IMR-90 (cell line): ENCODE measurements at regions not wholly inside any gene's neighbourhood (a gene's known extent, or its start where the extent isn't known, plus 50 kb on each side); places are given as distances from the start of the nearest gene placed in this dataset.

ENCODE experiments used
- ATAC-seq: fragments of 200-7000 bp; cut with Tn5 transposase; 2 replicates; pipeline ENCODE4 v1.9.1; 2020; ENCODE audit warnings: low read depth, mild to moderate bottlenecking, moderate library complexity
- BruUV-seq: library from RNA; stranded (reverse); fragments of 400-500 nt; replicated peaks from 2 replicates; lab custom pipeline; 2021; lab: Mats Ljungman, UMichigan
- CTCF ChIA-PET: fragments of 300-600 bp; formaldehyde crosslinking; extraction: SDS; loops from one replicate; lab custom pipeline; 2021; ENCODE audit warnings: antibody characterized with exemption; lab: Yijun Ruan, JAX
- POLR2A ChIA-PET: fragments of 300-600 bp; sonication (Branson Sonifier 250); formaldehyde crosslinking; loops from one replicate; lab custom pipeline; 2022; ENCODE audit warnings: antibody characterized with exemption; ENCODE audit not compliant: unreplicated experiment; lab: Charles Lee
- DNase-seq: peaks from one replicate; pipeline ENCODE4 v3.0.0; 2013
- H2AFZ ChIP-seq: replicated peaks from 2 replicates; pipeline ENCODE3; 2013; ENCODE audit warnings: low read length, mild to moderate bottlenecking; ENCODE audit not compliant: poor library complexity
- H2AK5ac ChIP-seq: 2 replicates; pipeline ENCODE4 v1.6.1; 2013; ENCODE audit warnings: low read depth, low read length, inconsistent platforms
- H2AK9ac ChIP-seq: replicated peaks from 2 replicates; pipeline ENCODE3; 2013; ENCODE audit warnings: mild to moderate bottlenecking, low read depth, low read length, moderate library complexity; ENCODE audit not compliant: poor library complexity
- H2BK120ac ChIP-seq: 2 replicates; pipeline ENCODE4 v1.6.1; 2013; ENCODE audit warnings: low read depth, low read length, inconsistent platforms
- H2BK15ac ChIP-seq: 3 replicates; pipeline ENCODE4 v1.6.1; 2013; ENCODE audit warnings: low read depth, low read length, inconsistent platforms
- H2BK20ac ChIP-seq: 2 replicates; pipeline ENCODE4 v1.6.1; 2013; ENCODE audit warnings: low read depth, mild to moderate bottlenecking, inconsistent platforms, low read length, moderate library complexity
- H2BK5ac ChIP-seq: 2 replicates; pipeline ENCODE4 v1.6.1; 2013; ENCODE audit warnings: mild to moderate bottlenecking, low read depth, low read length, inconsistent platforms; ENCODE audit not compliant: poor library complexity, severe bottlenecking
- H3K14ac ChIP-seq: replicated peaks from 2 replicates; pipeline ENCODE4 v1.6.1; 2013; ENCODE audit warnings: low read depth, low read length, inconsistent platforms
- H3K18ac ChIP-seq: 2 replicates; pipeline ENCODE4 v1.6.1; 2013; ENCODE audit warnings: low read depth, low read length, control low read depth
- H3K23ac ChIP-seq: 2 replicates; pipeline ENCODE4 v1.6.1; 2013; ENCODE audit warnings: low read depth, low read length, inconsistent platforms
- H3K27ac ChIP-seq: 2 replicates; pipeline ENCODE4 v1.5.1; 2013; ENCODE audit warnings: mild to moderate bottlenecking, control low read depth, low read length; ENCODE audit not compliant: insufficient read depth
- H3K27me3 ChIP-seq: 2 replicates; pipeline ENCODE4 v1.6.1; 2013; ENCODE audit warnings: low read length; ENCODE audit not compliant: control insufficient read depth, insufficient read depth
- H3K36me3 ChIP-seq: 2 replicates; pipeline ENCODE4 v1.6.1; 2013; ENCODE audit warnings: low read length, mixed read lengths; ENCODE audit not compliant: control insufficient read depth, insufficient read depth
- H3K4ac ChIP-seq: 2 replicates; pipeline ENCODE4 v1.6.1; 2013; ENCODE audit warnings: low read depth, low read length, inconsistent platforms
- H3K4me1 ChIP-seq: 2 replicates; pipeline ENCODE4 v1.6.1; 2013; ENCODE audit warnings: low read length, mixed read lengths; ENCODE audit not compliant: control insufficient read depth, insufficient read depth
- H3K4me2 ChIP-seq: 2 replicates; pipeline ENCODE4 v1.6.1; 2013; ENCODE audit warnings: low read depth, mild to moderate bottlenecking, control low read depth, low read length, moderate library complexity
- H3K4me3 ChIP-seq: 2 replicates; pipeline ENCODE4 v1.5.1; 2013; ENCODE audit warnings: low read depth, mild to moderate bottlenecking, control low read depth, low read length, moderate library complexity; ENCODE audit not compliant: insufficient read depth
- H3K56ac ChIP-seq: 2 replicates; pipeline ENCODE4 v1.6.1; 2013; ENCODE audit warnings: low read length, inconsistent platforms; ENCODE audit not compliant: insufficient read depth; ENCODE audit errors: extremely low read depth
- H3K79me1 ChIP-seq, 2 experiments: 2 replicates each; pipeline ENCODE4 v1.6.1; 2013; ENCODE audit warnings: low read length in 2 of 2, inconsistent platforms in 1 of 2, low read depth in 1 of 2
- H3K9ac ChIP-seq: 2 replicates; pipeline ENCODE4 v1.6.1; 2013; ENCODE audit warnings: low read depth, low read length, control low read depth
- H3K9me1 ChIP-seq: 2 replicates; pipeline ENCODE4 v1.6.1; 2013; ENCODE audit warnings: low read length, inconsistent platforms; ENCODE audit not compliant: insufficient read depth
- H3K9me3 ChIP-seq: 2 replicates; pipeline ENCODE4 v1.6.1; 2013; ENCODE audit warnings: low read length; ENCODE audit not compliant: control insufficient read depth, insufficient read depth
- H4K20me1 ChIP-seq: 2 replicates; pipeline ENCODE4 v1.6.1; 2013; ENCODE audit warnings: low read length, inconsistent platforms; ENCODE audit not compliant: insufficient read depth
- H4K5ac ChIP-seq: 2 replicates; pipeline ENCODE4 v1.6.1; 2013; ENCODE audit warnings: mild to moderate bottlenecking, low read depth, low read length, control low read depth
- H4K8ac ChIP-seq, 2 experiments: 2 replicates each; pipeline ENCODE4 v1.6.1; 2013; ENCODE audit warnings: low read depth in 2 of 2, low read length in 2 of 2, control low read depth in 1 of 2, inconsistent platforms in 1 of 2
- H4K91ac ChIP-seq: 2 replicates; pipeline ENCODE4 v1.6.1; 2013; ENCODE audit warnings: low read depth, low read length, inconsistent platforms; ENCODE audit not compliant: insufficient read depth
- BHLHE40 ChIP-seq: fragments of 150-350 bp; IDR thresholded peaks from 2 replicates; pipeline ENCODE4 v1.6.1; 2016; ENCODE audit warnings: mild to moderate bottlenecking, low read depth, low read length
- CHD1 ChIP-seq: IDR thresholded peaks from 2 replicates; pipeline ENCODE4 v1.6.1; 2012; ENCODE audit warnings: low read depth, low read length, improper control_type of control experiment
- FOS ChIP-seq: fragments of 150-350 bp; IDR thresholded peaks from 2 replicates; pipeline ENCODE4 v1.6.1; 2016; ENCODE audit warnings: low read depth, low read length
- MAFK ChIP-seq: IDR thresholded peaks from 2 replicates; pipeline ENCODE4 v1.6.1; 2012; ENCODE audit warnings: low read depth, low read length, improper control_type of control experiment
- MXI1 ChIP-seq: IDR thresholded peaks from 2 replicates; pipeline ENCODE4 v1.6.1; 2012; ENCODE audit warnings: low read depth, mild to moderate bottlenecking, low read length, moderate library complexity, borderline replicate concordance
- NFE2L2 ChIP-seq: fragments of 150-350 bp; IDR thresholded peaks from 2 replicates; pipeline ENCODE4 v1.6.1; 2016; ENCODE audit warnings: low read depth, mild to moderate bottlenecking, low read length
- RAD21 ChIP-seq: IDR thresholded peaks from 2 replicates; pipeline ENCODE4 v1.6.1; 2012; ENCODE audit warnings: low read length, improper control_type of control experiment
- RFX5 ChIP-seq: IDR thresholded peaks from 2 replicates; pipeline ENCODE4 v1.8.0; 2012; ENCODE audit warnings: low read depth, mild to moderate bottlenecking, low read length, moderate library complexity
- SMC3 ChIP-seq: fragments of 150-350 bp; IDR thresholded peaks from 2 replicates; pipeline ENCODE4 v1.6.1; 2016; ENCODE audit warnings: low read depth, mild to moderate bottlenecking, antibody characterized with exemption, low read length, moderate library complexity
- WGBS, 2 experiments: methylation state at CpG; one replicate each; pipeline versions ENCODE4 v1.1.5 to v1.1.7; 2013; ENCODE audit warnings: missing lambda C conversion rate in 2 of 2; ENCODE audit not compliant: insufficient read length in 1 of 2; ENCODE audit errors: extremely low coverage in 2 of 2; 5-methylcytosine and 5-hydroxymethylcytosine counted together
- dilution Hi-C: fragments of 300-500 bp; cut with HindIII; formaldehyde crosslinking; loops from one replicate; pipeline ENCODE4 v1.14.3; 2018; ENCODE audit warnings: low sequenced_read_pairs; ENCODE audit not compliant: unreplicated experiment
- in situ Hi-C: fragments of 300-500 bp; cut with MboI; formaldehyde crosslinking; loops from 3 replicates; pipeline ENCODE4 v1.14.3; 2019; ENCODE audit warnings: low sequenced_read_pairs, inconsistent platforms, mixed read lengths
- intact Hi-C: fragments of 100-400 bp; cut with micrococcal nuclease; formaldehyde crosslinking; loops from 2 replicates; pipeline ENCODE4 v1.10.0; 2022
- TF ChIP-seq, protein P1 (sequence below): fragments of 150-350 bp; IDR thresholded peaks from 2 replicates; pipeline ENCODE4 v1.6.1; 2017; ENCODE audit warnings: mild to moderate bottlenecking, antibody characterized with exemption, low read length, low read depth
- TF ChIP-seq, protein P2 (sequence below): fragments of 150-350 bp; IDR thresholded peaks from 2 replicates; pipeline ENCODE4 v1.6.1; 2016; ENCODE audit warnings: low read depth, mild to moderate bottlenecking, low read length, moderate library complexity, borderline replicate concordance

DNA sequence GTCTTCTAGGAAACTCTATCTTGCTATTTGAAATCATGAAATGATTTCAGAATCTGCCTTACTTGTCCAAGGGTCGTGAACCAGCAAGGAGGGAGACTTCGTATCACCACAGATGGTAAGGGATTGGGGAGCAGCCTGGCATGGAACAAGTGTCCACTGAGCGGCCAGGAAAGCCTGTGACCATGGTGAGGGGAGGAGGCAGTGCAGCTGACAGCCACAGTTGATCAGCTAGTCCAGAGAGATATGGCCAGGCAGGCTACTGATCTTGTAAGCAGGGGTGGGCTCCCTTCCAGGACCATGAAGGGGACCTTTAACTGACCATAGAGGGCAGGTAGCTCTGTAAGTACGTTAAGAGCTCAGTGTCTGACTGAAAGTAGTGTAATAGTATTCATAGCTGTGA is 96.8 kb upstream of the TENT5A start:
- no peak overlapping the region for H3K4ac ChIP-seq
- H3K18ac ChIP-seq, result no peak overlapping the region
- no peak for ATAC-seq
- H3K36me3 ChIP-seq, result no peaks in the 10 kb centered on the region
- H2AK5ac ChIP-seq, result peak overlapping the region; percentile 10; the same call in 1 of the 2 replicates
- no peaks in the 10 kb centered on the region for H3K9me3 ChIP-seq
- no TSS peak for BruUV-seq
- intact Hi-C loops (no loop called here), in situ Hi-C loops (no loop called here), dilution Hi-C loops (no loop called here)
- TF ChIP-seq RFX5 (no peak), MAFK (no peak), SMC3 (no peak), RAD21 (no peak), BHLHE40 (no peak), CHD1 (no peak), MXI1 (no peak), NFE2L2 (no peak), FOS (no peak)
- TF ChIP-seq, protein P1, sequence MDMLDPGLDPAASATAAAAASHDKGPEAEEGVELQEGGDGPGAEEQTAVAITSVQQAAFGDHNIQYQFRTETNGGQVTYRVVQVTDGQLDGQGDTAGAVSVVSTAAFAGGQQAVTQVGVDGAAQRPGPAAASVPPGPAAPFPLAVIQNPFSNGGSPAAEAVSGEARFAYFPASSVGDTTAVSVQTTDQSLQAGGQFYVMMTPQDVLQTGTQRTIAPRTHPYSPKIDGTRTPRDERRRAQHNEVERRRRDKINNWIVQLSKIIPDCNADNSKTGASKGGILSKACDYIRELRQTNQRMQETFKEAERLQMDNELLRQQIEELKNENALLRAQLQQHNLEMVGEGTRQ, result no peak
- TF ChIP-seq, protein P2, sequence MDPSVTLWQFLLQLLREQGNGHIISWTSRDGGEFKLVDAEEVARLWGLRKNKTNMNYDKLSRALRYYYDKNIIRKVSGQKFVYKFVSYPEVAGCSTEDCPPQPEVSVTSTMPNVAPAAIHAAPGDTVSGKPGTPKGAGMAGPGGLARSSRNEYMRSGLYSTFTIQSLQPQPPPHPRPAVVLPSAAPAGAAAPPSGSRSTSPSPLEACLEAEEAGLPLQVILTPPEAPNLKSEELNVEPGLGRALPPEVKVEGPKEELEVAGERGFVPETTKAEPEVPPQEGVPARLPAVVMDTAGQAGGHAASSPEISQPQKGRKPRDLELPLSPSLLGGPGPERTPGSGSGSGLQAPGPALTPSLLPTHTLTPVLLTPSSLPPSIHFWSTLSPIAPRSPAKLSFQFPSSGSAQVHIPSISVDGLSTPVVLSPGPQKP, result no peak
- no peak overlapping the region for H2AFZ ChIP-seq
- H3K4me3 ChIP-seq, result no peak overlapping the region
- POLR2A ChIA-PET, result no interaction called here
- H4K20me1 ChIP-seq, result no peaks in the 10 kb centered on the region
- no peak overlapping the region for H2AK9ac ChIP-seq
- H3K9me1 ChIP-seq, result no peaks in the 10 kb centered on the region
- no peaks in the 10 kb centered on the region for H3K4me1 ChIP-seq
- no peak overlapping the region for H4K5ac ChIP-seq
- H4K8ac ChIP-seq, result no peak overlapping the region
- no peak overlapping the region for H2BK15ac ChIP-seq
- WGBS, 2 experiments, result 85% methylated on average over 2 of the region's 4 CpGs; no CpG with 5 or more reads in 1 of the 2 experiments
- no peak overlapping the region for H3K14ac ChIP-seq
- no peak overlapping the region for H3K27ac ChIP-seq
- no peak overlapping the region for H3K9ac ChIP-seq
- H4K91ac ChIP-seq, result no peak overlapping the region
- no peak overlapping the region for H3K4me2 ChIP-seq
- H2BK120ac ChIP-seq, result no peak overlapping the region
- no peak overlapping the region for H2BK5ac ChIP-seq
- H2BK20ac ChIP-seq, result no peak overlapping the region
- no peak overlapping the region for H3K56ac ChIP-seq
- H3K79me1 ChIP-seq, result no peaks in the 10 kb centered on the region
- H3K23ac ChIP-seq, result no peak overlapping the region
- CTCF ChIA-PET, result no interaction called here
- no peaks in the 10 kb centered on the region for H3K27me3 ChIP-seq
- no peak for DNase-seq
